Liver (tissue), 3 donors: ENCODE measurements at regions not wholly inside any gene's neighbourhood (a gene's known extent, or its start where the extent isn't known, plus 50 kb on each side); places are given as distances from the start of the nearest gene placed in this dataset.

Source experiments
- ATF3 ChIP-seq: IDR thresholded peaks from 2 replicates; pipeline ENCODE4 v1.6.1; 2016; ENCODE audit warnings: antibody characterized with exemption
- CTCF ChIP-seq: fragments of 150-350 bp; IDR thresholded peaks from 2 replicates; pipeline ENCODE4 v1.5.1; 2017; ENCODE audit warnings: improper control_type of control experiment, low read depth, low read length; ENCODE audit not compliant: missing input control
- EGR1 ChIP-seq, 2 donors: IDR thresholded peaks; 2 replicates each; pipeline ENCODE4 v1.6.1; 2016 to 2018; ENCODE audit warnings: antibody characterized with exemption in 2 of 2, low read depth in 2 of 2
- GABPA ChIP-seq, 2 donors: IDR thresholded peaks in 1 of 2; conservative IDR thresholded peaks in 1 of 2; 2 replicates each; pipeline ENCODE4 v1.6.1; 2016; ENCODE audit warnings: antibody characterized with exemption in 2 of 2, mild to moderate bottlenecking in 1 of 2, moderate library complexity in 1 of 2
- HNF4A ChIP-seq, 2 donors: conservative IDR thresholded peaks; 2 replicates each; pipeline ENCODE4 v1.6.1; 2016; ENCODE audit warnings: antibody characterized with exemption in 2 of 2, mild to moderate bottlenecking in 2 of 2
- HNF4G ChIP-seq: IDR thresholded peaks from 2 replicates; pipeline ENCODE4 v1.6.1; 2016; ENCODE audit warnings: antibody characterized with exemption
- REST ChIP-seq: IDR thresholded peaks from 2 replicates; pipeline ENCODE4 v1.6.1; 2016; ENCODE audit warnings: antibody characterized with exemption, mild to moderate bottlenecking
- TAF1 ChIP-seq: conservative IDR thresholded peaks from 2 replicates; pipeline ENCODE4 v1.6.1; 2016; ENCODE audit warnings: antibody characterized with exemption, mild to moderate bottlenecking
- YY1 ChIP-seq: IDR thresholded peaks from 2 replicates; pipeline ENCODE4 v1.6.1; 2016; ENCODE audit warnings: antibody characterized with exemption, mild to moderate bottlenecking
- ZBTB33 ChIP-seq: IDR thresholded peaks from 2 replicates; pipeline ENCODE4 v1.6.1; 2016; ENCODE audit warnings: antibody characterized with exemption
- donor health status: healthy.
- donor health status: healthy.

GRCh38 chr10:78512205-78512550, 478.5 kb downstream of the RPS24 start:
- TF ChIP-seq REST (no peak), CTCF (no peak), HNF4G (no peak), GABPA (IDR thresholded peaks at IDR 0.05 in 1 of 2, conservative IDR thresholded peaks at IDR 0.05 in 1 of 2) (no peak), TAF1 (no peak), ATF3 (no peak), HNF4A (conservative IDR thresholded peaks at IDR 0.05) (no peak), YY1 (no peak), EGR1 (IDR thresholded peaks at IDR 0.05; ENCODE audit: low read depth in 2 of 2) (no peak), ZBTB33 (no peak)
